MM.1S (cell line): ENCODE measurements at regions not wholly inside any gene's neighbourhood (a gene's known extent, or its start where the extent isn't known, plus 50 kb on each side); places are given as distances from the start of the nearest gene placed in this dataset.

Experiments
- EZH2phosphoT487 ChIP-seq: fragments of 300-600 bp; sonication (generic); IDR thresholded peaks from 2 replicates; pipeline ENCODE4 v1.6.1; 2018; ENCODE audit warnings: antibody characterized with exemption, low read length
- TF ChIP-seq, protein P1 (sequence below): fragments of 300-600 bp; sonication (generic); IDR thresholded peaks from 2 replicates; pipeline ENCODE4 v1.5.1; 2016; ENCODE audit warnings: antibody characterized with exemption, low read length, mixed read lengths

DNA sequence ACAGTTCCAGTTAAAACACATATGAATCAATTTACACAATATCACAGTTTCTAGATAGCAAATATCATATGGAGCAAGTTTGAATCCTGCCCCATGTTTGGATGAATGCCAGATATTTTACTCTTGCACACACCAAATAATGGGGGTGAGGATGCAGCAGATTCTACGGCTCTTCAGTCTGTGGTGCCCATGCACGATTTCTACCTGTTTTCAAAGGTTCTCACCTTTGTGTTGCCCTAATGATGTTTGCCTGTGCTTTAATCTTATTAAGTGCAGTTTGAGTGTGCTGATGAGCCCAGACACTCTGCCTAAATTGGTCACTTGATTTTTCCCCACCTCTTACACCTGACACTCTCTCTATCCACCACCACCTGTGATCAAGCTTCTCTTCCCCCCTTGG is 119.6 kb downstream of the NPY start:
- TF ChIP-seq, protein P1, sequence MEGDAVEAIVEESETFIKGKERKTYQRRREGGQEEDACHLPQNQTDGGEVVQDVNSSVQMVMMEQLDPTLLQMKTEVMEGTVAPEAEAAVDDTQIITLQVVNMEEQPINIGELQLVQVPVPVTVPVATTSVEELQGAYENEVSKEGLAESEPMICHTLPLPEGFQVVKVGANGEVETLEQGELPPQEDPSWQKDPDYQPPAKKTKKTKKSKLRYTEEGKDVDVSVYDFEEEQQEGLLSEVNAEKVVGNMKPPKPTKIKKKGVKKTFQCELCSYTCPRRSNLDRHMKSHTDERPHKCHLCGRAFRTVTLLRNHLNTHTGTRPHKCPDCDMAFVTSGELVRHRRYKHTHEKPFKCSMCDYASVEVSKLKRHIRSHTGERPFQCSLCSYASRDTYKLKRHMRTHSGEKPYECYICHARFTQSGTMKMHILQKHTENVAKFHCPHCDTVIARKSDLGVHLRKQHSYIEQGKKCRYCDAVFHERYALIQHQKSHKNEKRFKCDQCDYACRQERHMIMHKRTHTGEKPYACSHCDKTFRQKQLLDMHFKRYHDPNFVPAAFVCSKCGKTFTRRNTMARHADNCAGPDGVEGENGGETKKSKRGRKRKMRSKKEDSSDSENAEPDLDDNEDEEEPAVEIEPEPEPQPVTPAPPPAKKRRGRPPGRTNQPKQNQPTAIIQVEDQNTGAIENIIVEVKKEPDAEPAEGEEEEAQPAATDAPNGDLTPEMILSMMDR, result no peak
- no peak for TF ChIP-seq EZH2phosphoT487
